PC-3 (cell line): ENCODE measurements at regions not wholly inside any gene's neighbourhood (a gene's known extent, or its start where the extent isn't known, plus 50 kb on each side); places are given as distances from the start of the nearest gene placed in this dataset.

Experiments used
- CTCF ChIP-seq: fragments of 300-600 bp; sonication (generic); conservative IDR thresholded peaks from 2 replicates; pipeline ENCODE4 v1.5.1; 2017; ENCODE audit warnings: antibody characterized with exemption, low read depth, mild to moderate bottlenecking, low read length
- EZH2 ChIP-seq: fragments of 300-600 bp; sonication (generic); IDR thresholded peaks from one replicate; pipeline ENCODE4 v1.6.1; 2017; ENCODE audit warnings: antibody characterized with exemption, mild to moderate bottlenecking, low read length; ENCODE audit not compliant: unreplicated experiment
- EZH2phosphoT487 ChIP-seq: fragments of 300-600 bp; sonication (generic); IDR thresholded peaks from 2 replicates; pipeline ENCODE4 v1.6.1; 2018; ENCODE audit warnings: mild to moderate bottlenecking, antibody characterized with exemption, low read length, borderline replicate concordance

DNA sequence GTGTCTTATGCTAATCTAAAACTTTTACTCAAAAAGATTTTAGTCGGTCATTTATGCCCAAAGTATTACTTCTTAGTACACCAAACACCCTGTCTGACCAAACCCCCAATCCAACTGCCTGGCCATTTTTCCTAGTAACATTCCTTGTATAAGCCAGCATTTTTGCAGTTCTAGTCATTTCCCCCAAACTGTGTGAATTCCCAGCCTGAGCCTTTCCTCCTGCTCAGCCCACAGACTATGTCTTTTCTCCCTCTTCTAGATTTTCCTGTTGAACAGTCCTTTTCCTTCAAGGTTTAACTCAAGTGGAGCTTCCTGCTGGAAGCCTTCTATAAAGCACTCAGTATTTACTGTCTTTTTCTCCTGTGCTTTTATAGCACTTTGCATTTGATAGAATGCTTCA lies 843.8 kb downstream of the USP25 start:
- no peak for TF ChIP-seq CTCF
- no peak for TF ChIP-seq EZH2
- TF ChIP-seq EZH2phosphoT487, result no peak
